OCI-LY7 (cell line): ENCODE measurements at regions not wholly inside any gene's neighbourhood (a gene's known extent, or its start where the extent isn't known, plus 50 kb on each side); places are given as distances from the start of the nearest gene placed in this dataset.

Experiments
- BruUV-seq: library from RNA; stranded (reverse); fragments of 400-500 nt; replicated peaks from 2 replicates; lab custom pipeline; 2021; lab: Mats Ljungman, UMichigan
- CTCF ChIA-PET: fragments of 300-600 bp; sonication (Branson Sonifier 250); formaldehyde crosslinking; loops from one replicate; lab custom pipeline; 2022; ENCODE audit warnings: antibody characterized with exemption; ENCODE audit not compliant: unreplicated experiment; lab: Charles Lee
- POLR2A ChIA-PET: fragments of 300-600 bp; sonication (Branson Sonifier 250); formaldehyde crosslinking; loops from one replicate; lab custom pipeline; 2022; ENCODE audit warnings: antibody characterized with exemption; lab: Charles Lee
- DNase-seq: peaks from one replicate; pipeline ENCODE4 v3.0.0-alpha.2; 2015; ENCODE audit warnings: low spot score
- H2AFZ ChIP-seq: fragments of 200-600 bp; sonication (generic), shearing (Covaris generic); 2 replicates; pipeline ENCODE4 v1.6.1; 2014; ENCODE audit warnings: mild to moderate bottlenecking, antibody characterized with exemption, low read length, moderate library complexity
- H3K27ac ChIP-seq: fragments of 200-600 bp; sonication (generic); 2 replicates; pipeline ENCODE4 v1.5.1; 2014; ENCODE audit warnings: mixed run types, low read depth, mild to moderate bottlenecking, moderate library complexity, low read length, inconsistent platforms; ENCODE audit not compliant: poor library complexity, severe bottlenecking
- H3K36me3 ChIP-seq: fragments of 200-600 bp; sonication (generic); 2 replicates; pipeline ENCODE4 v1.6.1; 2014; ENCODE audit warnings: mild to moderate bottlenecking, antibody characterized with exemption, low read length, moderate library complexity, mixed read lengths; ENCODE audit not compliant: insufficient read depth
- H3K4me1 ChIP-seq: fragments of 200-600 bp; sonication (generic); 2 replicates; pipeline ENCODE4 v1.5.1; 2014; ENCODE audit warnings: mild to moderate bottlenecking, low read length; ENCODE audit not compliant: insufficient read depth, poor library complexity, severe bottlenecking
- H3K4me2 ChIP-seq: fragments of 200-600 bp; sonication (generic); 2 replicates; pipeline ENCODE4 v1.6.1; 2014; ENCODE audit warnings: mild to moderate bottlenecking, low read length
- H3K4me3 ChIP-seq: fragments of 200-600 bp; sonication (generic); 2 replicates; pipeline ENCODE4 v1.5.1; 2014; ENCODE audit warnings: mild to moderate bottlenecking, low read depth, low read length; ENCODE audit not compliant: poor library complexity, severe bottlenecking
- H3K79me2 ChIP-seq: fragments of 200-600 bp; sonication (generic); 2 replicates; pipeline ENCODE4 v1.6.1; 2016; ENCODE audit warnings: low read depth, mild to moderate bottlenecking, low read length, moderate library complexity, mixed read lengths; ENCODE audit not compliant: insufficient read depth
- H3K9me2 ChIP-seq: fragments of 200-600 bp; sonication (generic); 2 replicates; pipeline ENCODE4 v1.6.1; 2016; ENCODE audit warnings: mild to moderate bottlenecking, low read length, mixed read lengths; ENCODE audit not compliant: insufficient read depth
- H3K9me3 ChIP-seq: fragments of 200-600 bp; sonication (generic); 2 replicates; pipeline ENCODE4 v1.6.1; 2014; ENCODE audit warnings: mild to moderate bottlenecking, mixed run types, low read length, mixed read lengths
- H4K20me1 ChIP-seq: fragments of 200-600 bp; sonication (generic); 2 replicates; pipeline ENCODE4 v1.6.1; 2014; ENCODE audit warnings: mild to moderate bottlenecking, antibody characterized with exemption, low read length, moderate library complexity, mixed read lengths; ENCODE audit not compliant: insufficient read depth
- CTCF ChIP-seq: fragments of 200-600 bp; sonication (generic); conservative IDR thresholded peaks from 2 replicates; pipeline ENCODE4 v1.5.1; 2014; ENCODE audit warnings: mild to moderate bottlenecking, antibody characterized with exemption, low read length, moderate library complexity, mixed read lengths
- EZH2phosphoT487 ChIP-seq: fragments of 200-600 bp; sonication (generic); IDR thresholded peaks from 2 replicates; pipeline ENCODE4 v1.6.1; 2018; ENCODE audit warnings: low read depth, borderline replicate concordance, mild to moderate bottlenecking, mixed run types, antibody characterized with exemption, low read length, moderate library complexity, mixed read lengths
- intact Hi-C: fragments of 100-400 bp; cut with micrococcal nuclease; formaldehyde crosslinking; loops from one replicate; pipeline ENCODE4 v1.10.0; 2022; ENCODE audit not compliant: unreplicated experiment

- H3K4me3 ChIP-seq = no peak overlapping the region
- ChIA-PET CTCF (no interaction called here), POLR2A (no interaction called here)
- no peaks in the 10 kb centered on the region for H3K9me2 ChIP-seq
- H2AFZ ChIP-seq = no peak overlapping the region
- no peak for TF ChIP-seq EZH2phosphoT487
- TF ChIP-seq CTCF = no peak
- H4K20me1 ChIP-seq = no peaks in the 10 kb centered on the region
- BruUV-seq = no TSS peak
- H3K4me1 ChIP-seq = no peaks in the 10 kb centered on the region
- intact Hi-C loops = no loop called here
- no peaks in the 10 kb centered on the region for H3K36me3 ChIP-seq
- no peak overlapping the region for H3K4me2 ChIP-seq
- no peak for DNase-seq
- no peaks in the 10 kb centered on the region for H3K79me2 ChIP-seq
- no peaks in the 10 kb centered on the region for H3K9me3 ChIP-seq
- no peak overlapping the region for H3K27ac ChIP-seq
Observed at GRCh38 chr16:86298758-86299134, 211.6 kb upstream of the FOXF1 start.

- no peak overlapping the region for H3K27ac ChIP-seq
- H4K20me1 ChIP-seq = no peaks in the 10 kb centered on the region
- no peak for DNase-seq
- no peak overlapping the region for H3K4me2 ChIP-seq
- intact Hi-C loops = no loop called here
- H3K9me2 ChIP-seq = no peaks in the 10 kb centered on the region
- H2AFZ ChIP-seq = no peak overlapping the region
- POLR2A ChIA-PET = interaction anchor here (0.7 kb wide), 1 partner anchor 90 kb away, joined by 5 read pairs; no protein-coding TSS in a partner anchor
- no peaks in the 10 kb centered on the region for H3K4me1 ChIP-seq
- H3K4me3 ChIP-seq = no peak overlapping the region
- no peaks in the 10 kb centered on the region for H3K79me2 ChIP-seq
- no peaks in the 10 kb centered on the region for H3K9me3 ChIP-seq
- BruUV-seq = no TSS peak
- CTCF ChIA-PET = no interaction called here
- no peaks in the 10 kb centered on the region for H3K36me3 ChIP-seq
- TF ChIP-seq CTCF = no peak
- no peak for TF ChIP-seq EZH2phosphoT487
Observed at GRCh38 chr16:86299882-86300610, 210.3 kb upstream of the FOXF1 start.

- no peaks in the 10 kb centered on the region for H3K9me2 ChIP-seq
- H3K4me1 ChIP-seq = no peaks in the 10 kb centered on the region
- H3K9me3 ChIP-seq = no peaks in the 10 kb centered on the region
- POLR2A ChIA-PET = no interaction called here
- no peak overlapping the region for H2AFZ ChIP-seq
- BruUV-seq = no TSS peak
- no peak overlapping the region for H3K4me2 ChIP-seq
- no peaks in the 10 kb centered on the region for H3K36me3 ChIP-seq
- H4K20me1 ChIP-seq = no peaks in the 10 kb centered on the region
- TF ChIP-seq EZH2phosphoT487 (no peak), CTCF (no peak)
- intact Hi-C loops = no loop called here
- H3K4me3 ChIP-seq = no peak overlapping the region
- H3K79me2 ChIP-seq = no peaks in the 10 kb centered on the region
- DNase-seq = no peak
- CTCF ChIA-PET = no interaction called here
- H3K27ac ChIP-seq = no peak overlapping the region
Observed at GRCh38 chr16:86300746-86301481, 209.4 kb upstream of the FOXF1 start.
